Colonic mucosa (tissue), 4 donors: ENCODE measurements at regions not wholly inside any gene's neighbourhood (a gene's known extent, or its start where the extent isn't known, plus 50 kb on each side); places are given as distances from the start of the nearest gene placed in this dataset.

Source experiments
- DNase-seq: peaks from one replicate; pipeline ENCODE4 v3.0.0-alpha.2; 2020
- H3K27ac ChIP-seq: fragments of 200-600 bp; one replicate; pipeline ENCODE4 v1.8.0; 2021
- H3K27me3 ChIP-seq: fragments of 200-600 bp; one replicate; pipeline ENCODE4 v1.8.0; 2021
- H3K36me3 ChIP-seq: fragments of 200-600 bp; one replicate; pipeline ENCODE4 v1.8.0; 2021
- H3K4me1 ChIP-seq: fragments of 200-600 bp; one replicate; pipeline ENCODE4 v1.8.0; 2021; ENCODE audit warnings: mild to moderate bottlenecking
- H3K4me3 ChIP-seq: fragments of 200-600 bp; one replicate; pipeline ENCODE4 v1.8.0; 2021
- H3K9ac ChIP-seq, 2 donors: one replicate each; pipeline ENCODE4 v1.7.0; 2013; ENCODE audit warnings: control low read depth in 2 of 2, low read depth in 2 of 2, low read length in 2 of 2
- H3K9me3 ChIP-seq: fragments of 200-600 bp; one replicate; pipeline ENCODE4 v1.8.0; 2021
- intact Hi-C: fragments of 100-400 bp; cut with DNase I; formaldehyde crosslinking; loops from one replicate; pipeline ENCODE4 v1.14.1; 2022
- TF ChIP-seq, protein P1 (sequence below): fragments of 200-600 bp; IDR thresholded peaks from one replicate; pipeline ENCODE4 v1.8.0; 2022; ENCODE audit warnings: antibody characterized with exemption, mild to moderate bottlenecking
- donor health status: healthy.
- donor health status: DM: no; HTN: no; CAD: no.
- donor health status: DM: no; HTN: no; CAD: no.

DNA sequence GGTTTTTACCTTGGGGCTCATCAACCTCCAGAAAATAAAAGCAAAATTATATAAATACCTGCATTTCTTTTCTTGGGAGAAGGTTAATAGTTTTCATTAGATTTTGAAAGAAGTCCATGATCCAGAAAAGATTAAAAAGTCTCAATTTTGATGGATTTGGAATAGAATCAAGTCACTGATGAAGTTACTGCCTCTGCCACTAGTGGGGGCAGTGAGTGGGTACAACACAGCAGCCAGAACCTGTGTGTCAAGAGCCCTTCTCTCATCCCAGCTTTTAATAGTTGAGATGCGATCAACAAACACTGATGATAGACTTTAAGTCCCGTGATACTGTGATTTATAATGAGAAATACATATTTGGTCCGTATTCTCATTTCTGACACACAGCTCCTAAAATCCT lies 686.7 kb downstream of the DIAPH3 start:
- H3K27me3 ChIP-seq, result no peaks in the 10 kb centered on the region
- no peak for DNase-seq
- intact Hi-C loops, result no loop called here
- H3K27ac ChIP-seq, result no peak overlapping the region
- TF ChIP-seq, protein P1, sequence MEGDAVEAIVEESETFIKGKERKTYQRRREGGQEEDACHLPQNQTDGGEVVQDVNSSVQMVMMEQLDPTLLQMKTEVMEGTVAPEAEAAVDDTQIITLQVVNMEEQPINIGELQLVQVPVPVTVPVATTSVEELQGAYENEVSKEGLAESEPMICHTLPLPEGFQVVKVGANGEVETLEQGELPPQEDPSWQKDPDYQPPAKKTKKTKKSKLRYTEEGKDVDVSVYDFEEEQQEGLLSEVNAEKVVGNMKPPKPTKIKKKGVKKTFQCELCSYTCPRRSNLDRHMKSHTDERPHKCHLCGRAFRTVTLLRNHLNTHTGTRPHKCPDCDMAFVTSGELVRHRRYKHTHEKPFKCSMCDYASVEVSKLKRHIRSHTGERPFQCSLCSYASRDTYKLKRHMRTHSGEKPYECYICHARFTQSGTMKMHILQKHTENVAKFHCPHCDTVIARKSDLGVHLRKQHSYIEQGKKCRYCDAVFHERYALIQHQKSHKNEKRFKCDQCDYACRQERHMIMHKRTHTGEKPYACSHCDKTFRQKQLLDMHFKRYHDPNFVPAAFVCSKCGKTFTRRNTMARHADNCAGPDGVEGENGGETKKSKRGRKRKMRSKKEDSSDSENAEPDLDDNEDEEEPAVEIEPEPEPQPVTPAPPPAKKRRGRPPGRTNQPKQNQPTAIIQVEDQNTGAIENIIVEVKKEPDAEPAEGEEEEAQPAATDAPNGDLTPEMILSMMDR, result no peak
- no peaks in the 10 kb centered on the region for H3K9me3 ChIP-seq
- H3K4me1 ChIP-seq, result no peaks in the 10 kb centered on the region
- no peak overlapping the region for H3K4me3 ChIP-seq
- no peak overlapping the region for H3K9ac ChIP-seq
- H3K36me3 ChIP-seq, result no peaks in the 10 kb centered on the region

DNA sequence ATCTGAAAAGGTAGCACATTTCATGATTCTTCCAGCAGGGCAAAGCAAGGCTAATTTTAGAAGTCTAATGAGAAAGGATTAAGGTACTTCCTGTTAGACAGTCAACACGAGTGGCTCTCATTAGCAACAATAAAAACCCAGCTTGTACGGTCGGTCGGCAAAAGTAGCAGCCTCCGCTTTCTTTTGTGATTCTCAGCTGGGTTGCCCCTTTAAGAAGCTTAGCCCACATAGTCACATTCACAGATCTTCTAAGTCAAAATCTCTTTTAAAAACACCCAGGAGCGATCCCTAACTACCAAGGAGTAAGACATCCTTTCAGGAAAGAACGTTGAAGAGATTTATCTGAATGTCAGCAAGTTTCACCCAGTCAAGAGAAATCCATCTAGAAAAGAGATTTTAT lies 684.8 kb downstream of the DIAPH3 start:
- intact Hi-C loops, result no loop called here
- no peak for DNase-seq

DNA sequence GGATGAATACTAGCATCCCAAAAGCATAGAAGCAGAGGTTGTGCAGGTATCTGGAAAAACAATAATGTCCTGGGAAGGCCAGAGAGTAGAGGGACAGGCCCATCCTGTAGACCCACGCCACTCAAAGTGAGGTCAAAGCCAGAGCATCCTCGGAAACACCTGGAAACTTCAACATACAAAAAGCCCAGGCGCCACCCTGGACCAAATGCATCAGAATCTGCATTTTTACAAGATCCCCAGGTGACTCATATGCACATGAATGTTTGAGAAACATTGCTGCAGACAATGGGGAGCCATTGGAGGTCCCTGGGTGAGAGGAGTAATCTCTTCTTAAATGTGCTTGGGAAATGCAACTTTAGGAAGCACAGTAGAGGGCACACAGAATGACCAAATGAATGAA lies 684.1 kb downstream of the DIAPH3 start:
- Histone ChIP-seq H3K9me3 (no peaks in the 10 kb centered on the region), H3K27me3 (no peaks in the 10 kb centered on the region), H3K27ac (no peak overlapping the region), H3K4me3 (no peak overlapping the region), H3K36me3 (no peaks in the 10 kb centered on the region), H3K4me1 (no peaks in the 10 kb centered on the region), H3K9ac (no peak overlapping the region)
- no peak for DNase-seq
- intact Hi-C loops, result no loop called here
- TF ChIP-seq, protein P1, result no peak

More for the DNA sequence above, 684.8 kb downstream of the DIAPH3 start:
- Histone ChIP-seq H3K36me3 (no peaks in the 10 kb centered on the region), H3K4me3 (no peak overlapping the region), H3K4me1 (no peaks in the 10 kb centered on the region), H3K9me3 (no peaks in the 10 kb centered on the region), H3K9ac (no peak overlapping the region), H3K27ac (no peak overlapping the region), H3K27me3 (no peaks in the 10 kb centered on the region)
- TF ChIP-seq, protein P1, result no peak

DNA sequence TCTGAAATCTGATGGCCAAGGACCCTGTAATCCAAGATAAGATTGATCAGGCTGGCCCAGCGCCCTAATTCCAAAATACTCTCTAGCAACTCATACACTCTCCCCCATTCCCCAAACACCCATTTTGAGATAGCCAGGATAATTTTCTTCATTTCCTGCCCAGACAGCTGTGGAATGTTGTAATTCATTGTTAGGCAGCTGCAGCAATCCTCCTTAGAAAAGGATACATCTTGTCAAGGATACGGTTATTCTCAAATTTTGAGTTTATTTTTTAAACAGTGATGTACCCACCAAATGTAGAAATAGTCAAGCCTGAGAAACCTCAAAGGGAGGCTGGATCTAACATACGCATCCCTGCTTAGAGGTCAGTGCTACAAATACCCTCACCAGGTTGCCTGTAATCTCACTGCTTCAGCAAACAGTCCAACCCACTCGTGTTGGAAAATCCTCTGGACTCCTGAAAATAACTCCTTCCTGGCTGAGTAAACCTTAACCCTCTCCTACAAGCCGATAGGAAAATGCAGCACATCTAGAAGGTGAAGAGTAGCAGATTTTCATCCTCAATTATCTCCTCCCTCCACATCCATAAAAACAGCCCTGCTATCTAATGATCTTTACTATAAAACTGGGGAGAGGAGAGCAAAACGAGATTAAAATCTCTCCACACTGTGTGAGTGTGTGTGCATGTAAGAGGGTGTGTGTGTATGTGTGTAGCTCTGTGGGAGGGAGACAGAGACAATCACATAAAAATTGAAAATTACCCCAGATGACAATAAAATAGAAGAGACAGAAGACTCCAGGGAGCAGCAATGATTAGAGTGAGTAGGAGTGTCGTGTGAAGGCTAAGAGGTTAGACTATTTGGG lies 683.1 kb downstream of the DIAPH3 start:
- no peak overlapping the region for H3K27ac ChIP-seq
- H3K4me3 ChIP-seq, result no peak overlapping the region
- DNase-seq, result no peak
- H3K27me3 ChIP-seq, result no peaks in the 10 kb centered on the region
- no peaks in the 10 kb centered on the region for H3K4me1 ChIP-seq
- H3K36me3 ChIP-seq, result no peaks in the 10 kb centered on the region
- intact Hi-C loops, result no loop called here
- TF ChIP-seq, protein P1, result no peak
- H3K9ac ChIP-seq, result no peak overlapping the region
- H3K9me3 ChIP-seq, result no peaks in the 10 kb centered on the region

DNA sequence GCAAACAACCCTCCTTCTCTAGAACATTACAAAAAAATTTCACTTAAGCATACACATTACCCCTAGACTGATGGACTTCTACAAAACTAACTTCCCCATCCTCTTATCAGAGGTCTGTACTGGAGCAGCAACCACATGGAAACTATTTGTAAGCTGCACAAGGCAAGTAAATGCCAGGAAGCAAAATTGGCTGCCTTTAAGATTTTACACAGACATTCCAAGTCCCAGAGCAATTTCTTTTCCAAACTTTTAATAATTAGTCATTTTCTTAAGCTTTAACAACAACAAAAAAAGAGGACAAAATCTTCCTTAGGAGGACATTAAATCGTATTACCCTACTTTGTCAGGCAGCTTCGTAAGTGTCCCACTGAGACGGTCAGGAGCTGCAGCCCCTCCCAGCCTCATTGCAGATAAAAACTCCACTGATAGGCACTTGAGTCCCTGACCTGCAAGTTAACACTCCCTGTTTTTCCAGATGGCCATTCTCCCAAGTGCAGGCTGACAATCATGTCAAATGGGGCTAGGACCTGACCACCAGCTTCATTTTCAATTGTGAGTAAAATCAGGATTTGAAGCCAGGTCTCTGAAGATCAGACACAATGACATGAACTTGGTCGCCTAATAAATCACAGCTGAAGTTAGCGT lies 680.1 kb downstream of the DIAPH3 start:
- no peak overlapping the region for H3K4me3 ChIP-seq
- no peak overlapping the region for H3K27ac ChIP-seq
- TF ChIP-seq, protein P1, result no peak
- H3K27me3 ChIP-seq, result no peaks in the 10 kb centered on the region
- intact Hi-C loops, result no loop called here
- H3K9ac ChIP-seq, result no peak overlapping the region
- no peaks in the 10 kb centered on the region for H3K4me1 ChIP-seq
- H3K36me3 ChIP-seq, result no peaks in the 10 kb centered on the region
- H3K9me3 ChIP-seq, result no peaks in the 10 kb centered on the region
- DNase-seq, result no peak
